GM19328 (cell line): ENCODE measurements at regions not wholly inside any gene's neighbourhood (a gene's known extent, or its start where the extent isn't known, plus 50 kb on each side); places are given as distances from the start of the nearest gene placed in this dataset.

Experiments used
- ATAC-seq: cut with Tn5 transposase; IDR thresholded peaks from one replicate; pipeline ENCODE4 v1.9.1; 2021; ENCODE audit warnings: mild to moderate bottlenecking, moderate library complexity; ENCODE audit not compliant: unreplicated experiment

- no peak for ATAC-seq
Measured at GRCh38 chr18:41758534-41758933, 196.5 kb upstream of the PIK3C3 start.

- ATAC-seq, result no peak
Measured at GRCh38 chr18:41756141-41756540, 198.9 kb upstream of the PIK3C3 start.

- no peak for ATAC-seq
Measured at GRCh38 chr18:41754332-41754731, 200.7 kb upstream of the PIK3C3 start.

- ATAC-seq, result no peak
Measured at GRCh38 chr18:41753826-41754225, 201.2 kb upstream of the PIK3C3 start.

GRCh38 chr18:41752826-41753225, 202.2 kb upstream of the PIK3C3 start:
- ATAC-seq, result no peak

GRCh38 chr18:41751652-41752051, 203.4 kb upstream of the PIK3C3 start:
- ATAC-seq, result no peak

GRCh38 chr18:41751161-41751560, 203.9 kb upstream of the PIK3C3 start:
- no peak for ATAC-seq

- no peak for ATAC-seq
Measured at GRCh38 chr18:41747723-41748242, 207.3 kb upstream of the PIK3C3 start.

- no peak for ATAC-seq
Measured at GRCh38 chr18:41745166-41746049, 209.6 kb upstream of the PIK3C3 start.

- ATAC-seq, result no peak
Measured at GRCh38 chr18:41744421-41745030, 210.5 kb upstream of the PIK3C3 start.

- ATAC-seq, result no peak
Measured at GRCh38 chr18:41737218-41737617, 217.8 kb upstream of the PIK3C3 start.

- no peak for ATAC-seq
Measured at GRCh38 chr18:41734917-41735316, 220.1 kb upstream of the PIK3C3 start.

- no peak for ATAC-seq
Measured at GRCh38 chr18:41732356-41732755, 222.7 kb upstream of the PIK3C3 start.

GRCh38 chr18:41731884-41732283, 223.2 kb upstream of the PIK3C3 start:
- ATAC-seq, result no peak

GRCh38 chr18:41724195-41724594, 230.8 kb upstream of the PIK3C3 start:
- no peak for ATAC-seq

- no peak for ATAC-seq
Measured at GRCh38 chr18:41721103-41721790, 233.8 kb upstream of the PIK3C3 start.

- ATAC-seq, result no peak
Measured at GRCh38 chr18:41720226-41720625, 234.8 kb upstream of the PIK3C3 start.

- no peak for ATAC-seq
Measured at GRCh38 chr18:41719808-41720207, 235.2 kb upstream of the PIK3C3 start.

GRCh38 chr18:41714872-41715271, 240.2 kb upstream of the PIK3C3 start:
- no peak for ATAC-seq

GRCh38 chr18:41713969-41714825, 240.8 kb upstream of the PIK3C3 start:
- ATAC-seq, result no peak

GRCh38 chr18:41706301-41706700, 248.7 kb upstream of the PIK3C3 start:
- no peak for ATAC-seq
